NCI-H446 (cell line): ENCODE measurements at regions not wholly inside any gene's neighbourhood (a gene's known extent, or its start where the extent isn't known, plus 50 kb on each side); places are given as distances from the start of the nearest gene placed in this dataset.
"Not testable (repeated sequence)": the region's sequence is repeated elsewhere in the genome, so short reads cannot be mapped to it uniquely, and the experiment has no call there.

Experiments used
- DNase-seq, 2 experiments: peaks; one replicate each; lab custom pipeline; 2025; lab: John Stamatoyannopoulos, UW

GRCh38 chr7:106749165-106749564 lies 88.2 kb upstream of the CCDC71L start:
- no peak for DNase-seq

- DNase-seq, result no peak
Observed at GRCh38 chr7:106750773-106751172, 89.8 kb upstream of the CCDC71L start.

DNA sequence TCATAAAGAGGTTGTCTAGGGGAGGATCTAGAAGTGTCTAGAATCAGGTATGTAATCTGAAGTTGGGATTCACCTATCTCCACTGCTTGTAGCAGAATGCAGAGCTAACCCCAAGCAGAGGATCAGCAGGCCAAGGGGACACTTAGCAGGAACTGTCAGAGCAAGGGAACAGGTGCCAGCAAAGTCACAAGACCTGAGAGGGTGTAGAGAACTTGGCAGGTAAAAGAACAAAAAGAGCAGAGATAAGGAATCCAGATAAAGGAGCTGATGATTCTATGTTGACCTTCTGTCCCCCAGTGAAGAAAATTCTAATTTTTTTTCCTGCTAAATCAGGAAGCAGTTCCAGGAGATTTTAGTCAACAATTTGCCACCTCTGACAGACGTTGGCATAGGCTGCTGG lies 91.4 kb upstream of the CCDC71L start:
- no peak for DNase-seq

GRCh38 chr7:106755024-106755423 lies 94.1 kb upstream of the CCDC71L start:
- DNase-seq, result not testable (repeated sequence)

GRCh38 chr7:106755641-106756040 lies 94.7 kb upstream of the CCDC71L start:
- DNase-seq, result no peak

DNA sequence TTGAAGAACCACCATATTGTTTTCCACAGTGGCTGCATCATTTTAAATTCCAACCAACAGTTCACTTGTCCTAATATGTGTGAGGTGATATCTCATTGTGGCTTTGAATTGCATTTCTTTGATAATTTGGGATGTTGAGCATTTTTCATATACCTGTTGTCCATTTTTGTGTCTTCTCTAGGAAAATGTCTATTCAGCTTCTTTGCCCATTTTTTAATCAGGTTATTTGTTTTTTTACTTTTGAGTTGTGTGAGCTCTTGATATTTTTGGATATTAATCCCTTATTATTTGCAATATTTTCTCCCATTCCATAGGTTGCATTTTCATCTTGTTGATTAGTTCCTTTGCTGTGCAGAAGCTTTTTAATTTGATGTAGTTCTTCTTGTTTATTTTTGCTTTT lies 95.1 kb upstream of the CCDC71L start:
- no peak for DNase-seq

- DNase-seq, result no peak
Observed at GRCh38 chr7:106756884-106757283, 95.9 kb upstream of the CCDC71L start.

- DNase-seq, result peak; percentile 33 to 73
Observed at GRCh38 chr7:106757846-106758245, 96.9 kb upstream of the CCDC71L start.

DNA sequence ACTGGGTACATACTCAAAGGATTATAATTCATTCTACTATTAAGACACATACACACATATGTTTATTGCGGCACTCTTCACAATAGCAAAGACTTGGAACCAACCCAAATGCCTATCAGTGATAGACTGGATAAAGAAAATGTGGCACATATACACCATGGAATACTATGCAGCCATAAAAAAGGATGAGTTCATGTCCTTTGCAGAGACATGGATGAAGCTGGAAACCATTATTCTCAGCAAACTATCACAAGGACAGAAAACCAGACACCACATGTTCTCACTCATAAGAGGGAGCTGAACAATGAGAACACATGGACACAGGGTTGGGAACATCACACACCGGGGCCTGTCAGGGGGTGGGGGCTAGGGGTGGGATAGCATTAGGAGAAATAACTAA lies 101.9 kb upstream of the CCDC71L start:
- DNase-seq, result not testable (repeated sequence)

GRCh38 chr7:106763717-106764116 lies 101.4 kb upstream of the PIK3CG start:
- no peak for DNase-seq

DNA sequence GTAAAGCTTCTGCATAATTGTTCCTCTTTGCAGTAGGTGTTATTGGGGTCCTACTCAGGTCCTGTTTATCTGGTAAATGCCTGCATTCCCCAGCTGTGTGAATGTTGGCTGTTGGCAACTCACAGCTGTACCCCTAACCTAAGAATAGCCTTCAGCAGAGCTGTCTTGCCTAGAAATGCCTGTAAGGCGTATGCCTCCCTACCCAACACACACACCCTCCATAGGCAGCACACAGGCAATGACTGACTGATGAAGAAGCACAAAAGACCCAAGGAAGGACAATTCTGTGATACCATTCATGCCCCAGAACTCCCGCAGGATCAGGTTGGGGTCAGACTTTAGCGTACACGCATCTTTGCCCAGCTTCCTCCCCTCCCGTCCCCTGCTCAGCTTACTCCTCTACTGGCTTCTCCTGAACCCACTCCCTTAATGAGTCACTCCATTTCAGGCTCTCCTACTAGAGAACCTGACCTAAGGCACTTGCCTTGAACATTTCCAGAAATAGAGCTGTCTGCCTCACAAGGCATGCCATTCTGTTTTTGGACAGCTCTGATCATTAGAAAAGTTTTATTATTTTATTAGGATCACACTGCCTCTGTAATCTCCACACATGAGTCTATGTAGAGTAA lies 99.2 kb upstream of the PIK3CG start:
- no peak for DNase-seq

DNA sequence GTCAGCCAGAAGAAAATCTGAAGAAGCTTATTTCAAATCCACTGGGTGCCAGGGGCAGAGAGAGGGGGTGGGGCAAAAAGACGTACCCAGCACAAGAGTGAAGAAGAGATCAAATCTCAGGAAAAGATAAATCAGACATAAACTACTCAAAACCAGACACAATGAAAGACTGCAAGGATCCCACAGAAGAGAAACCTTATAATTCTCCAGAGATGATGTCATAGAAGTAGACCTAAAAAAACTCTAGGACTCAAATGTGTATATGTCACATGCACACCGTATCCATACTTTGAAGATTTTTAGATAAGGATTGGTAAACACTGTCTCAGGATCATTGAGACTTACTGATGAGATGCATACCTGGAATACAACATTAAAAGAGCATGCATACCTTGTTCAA lies 98.5 kb upstream of the PIK3CG start:
- DNase-seq, result no peak

DNA sequence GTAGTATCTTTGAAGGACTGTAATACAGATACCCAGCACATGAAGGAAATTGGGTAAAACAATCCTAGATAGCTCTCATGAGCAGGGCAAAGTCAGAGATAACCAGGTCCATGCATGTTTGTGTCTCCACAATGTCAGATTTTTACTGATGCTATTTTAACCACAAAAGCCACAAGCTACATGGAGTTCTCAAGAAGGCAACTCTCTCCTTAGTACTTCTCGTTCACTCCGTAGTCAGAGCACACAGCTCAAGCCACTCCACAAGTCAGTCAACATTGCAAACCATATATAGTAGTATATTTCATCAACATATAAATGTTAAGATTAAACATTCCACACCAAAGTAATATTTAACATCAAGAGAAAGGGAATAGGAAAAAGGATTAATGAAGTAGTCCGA lies 98.0 kb upstream of the PIK3CG start:
- no peak for DNase-seq

DNA sequence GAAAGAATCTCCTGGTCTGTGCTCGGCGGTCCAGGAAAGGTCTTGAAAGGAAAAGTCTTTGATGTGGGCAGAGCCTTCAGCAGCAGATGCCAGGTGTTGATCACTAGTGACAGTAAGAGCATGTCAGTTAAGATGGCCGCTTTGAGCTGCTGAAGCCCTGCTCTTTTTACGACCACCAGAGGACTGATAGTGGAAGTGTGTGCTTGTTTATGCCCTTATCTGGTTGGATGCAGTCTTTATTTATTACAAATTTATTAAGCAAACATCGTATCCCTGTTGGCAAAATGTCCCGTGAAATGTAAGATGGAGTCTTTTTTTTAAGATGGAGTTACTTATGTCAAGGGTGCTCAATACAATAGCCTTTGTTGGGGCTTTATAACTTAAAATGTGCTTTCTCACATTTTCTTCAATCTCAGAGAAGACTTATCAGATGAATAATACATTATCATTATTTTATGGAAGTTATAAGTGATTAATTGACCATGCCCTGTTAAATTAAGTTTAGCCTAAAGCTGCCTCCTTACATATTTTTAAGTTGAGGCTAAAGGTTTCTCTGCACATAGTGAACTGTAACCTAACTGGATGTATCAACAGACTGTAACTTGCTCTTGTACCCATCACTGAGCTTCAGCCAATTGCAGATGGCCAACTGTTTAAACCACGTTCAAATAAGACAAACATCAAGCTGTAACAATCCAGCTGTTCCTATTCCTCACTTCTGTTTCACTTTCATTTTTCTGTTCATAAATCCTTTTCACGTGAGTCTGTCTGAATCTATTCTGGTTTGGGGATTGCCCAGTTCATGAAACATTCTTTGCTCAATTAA lies 97.4 kb upstream of the PIK3CG start:
- DNase-seq, result no peak

GRCh38 chr7:106768324-106768751 lies 96.7 kb upstream of the PIK3CG start:
- no peak for DNase-seq

- no peak for DNase-seq
Observed at GRCh38 chr7:106770191-106770590, 94.9 kb upstream of the PIK3CG start.

DNA sequence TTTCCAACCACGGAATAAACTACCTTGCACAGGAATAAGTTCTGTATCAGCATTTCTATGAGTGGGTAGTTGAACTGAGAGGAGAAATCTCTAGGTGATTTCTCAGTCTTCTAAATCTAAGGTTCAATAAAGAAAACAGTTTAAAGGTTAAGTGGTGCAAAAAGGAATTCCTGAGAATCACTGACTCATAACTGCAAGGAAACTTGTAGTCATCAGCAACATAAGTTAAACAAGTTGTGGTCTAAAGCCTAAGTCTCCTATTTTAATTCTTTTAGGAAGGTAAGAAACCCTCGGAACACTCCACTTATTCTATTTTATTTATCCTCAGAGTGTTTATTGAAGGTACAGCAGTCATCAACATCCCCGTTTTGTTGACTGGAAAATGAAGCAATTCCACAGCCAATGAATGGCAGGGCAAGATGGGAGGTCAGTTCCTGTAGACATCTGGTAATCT lies 92.4 kb upstream of the PIK3CG start:
- DNase-seq, result no peak

DNA sequence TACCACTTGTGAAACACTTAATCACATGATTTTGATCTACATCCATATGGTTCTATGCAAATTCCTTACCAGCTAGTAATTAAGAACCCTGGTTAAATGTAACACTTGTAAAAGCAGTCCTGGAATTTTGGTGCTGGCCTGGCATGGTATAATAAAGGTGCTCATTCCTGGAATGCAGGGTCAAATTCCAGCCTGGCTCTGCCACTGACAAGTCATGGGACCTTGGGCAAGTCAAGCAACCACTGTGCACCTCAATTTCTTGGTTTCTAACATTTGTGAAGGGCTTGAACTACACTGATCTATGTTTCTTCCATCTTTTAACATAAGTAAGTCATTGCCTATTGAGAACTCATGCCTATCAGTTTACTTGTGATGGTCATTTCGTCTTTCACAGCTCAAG lies 91.9 kb upstream of the PIK3CG start:
- DNase-seq, result no peak

- no peak for DNase-seq
Observed at GRCh38 chr7:106773721-106774120, 91.4 kb upstream of the PIK3CG start.

- DNase-seq, result no peak
Observed at GRCh38 chr7:106774213-106774767, 90.8 kb upstream of the PIK3CG start.

DNA sequence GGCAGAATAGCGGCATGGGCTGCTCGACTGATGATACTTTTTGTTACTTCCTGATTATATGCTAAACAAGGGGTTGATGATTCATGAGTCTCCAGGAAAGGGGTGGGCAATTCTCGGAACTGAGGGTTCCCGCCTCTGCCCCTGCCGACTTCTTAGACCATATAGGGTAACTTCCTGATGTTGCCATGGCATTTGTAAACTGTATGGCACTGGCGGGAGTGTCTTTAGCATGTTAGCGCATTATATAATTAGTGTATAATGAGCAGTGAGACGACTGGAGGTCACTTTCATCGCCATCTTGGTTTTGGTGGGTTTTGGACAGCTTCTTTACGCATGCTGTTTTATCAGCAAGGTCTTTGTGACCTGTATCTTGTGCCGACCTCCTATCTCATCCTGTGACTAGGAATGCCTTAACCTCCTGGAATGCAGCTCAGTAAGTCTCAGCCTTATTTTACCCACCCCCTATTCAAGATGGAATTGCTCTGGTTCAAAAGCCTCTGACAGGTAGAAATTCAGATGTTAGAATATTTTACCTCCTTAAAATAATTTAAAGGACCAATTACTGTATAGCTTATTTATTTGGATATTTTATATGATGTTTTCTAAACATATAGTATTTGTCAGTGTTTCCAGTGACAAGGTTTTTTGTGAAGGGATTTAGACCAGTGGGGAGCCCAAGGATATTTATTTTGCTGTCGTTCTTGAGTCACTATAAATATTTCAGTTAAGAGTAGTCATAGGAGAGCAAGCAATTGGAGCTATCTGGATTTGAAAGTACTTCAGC lies 90.1 kb upstream of the PIK3CG start:
- no peak for DNase-seq

GRCh38 chr7:106775552-106775936 lies 89.5 kb upstream of the PIK3CG start:
- DNase-seq, result no peak
